HG02840 (cell line): ENCODE measurements at regions not wholly inside any gene's neighbourhood (a gene's known extent, or its start where the extent isn't known, plus 50 kb on each side); places are given as distances from the start of the nearest gene placed in this dataset.

Experiments
- ATAC-seq: cut with Tn5 transposase; IDR thresholded peaks from one replicate; pipeline ENCODE4 v1.9.1; 2021; ENCODE audit warnings: mild to moderate bottlenecking, moderate library complexity, moderate number of reproducible peaks; ENCODE audit not compliant: unreplicated experiment, low FRiP score

DNA sequence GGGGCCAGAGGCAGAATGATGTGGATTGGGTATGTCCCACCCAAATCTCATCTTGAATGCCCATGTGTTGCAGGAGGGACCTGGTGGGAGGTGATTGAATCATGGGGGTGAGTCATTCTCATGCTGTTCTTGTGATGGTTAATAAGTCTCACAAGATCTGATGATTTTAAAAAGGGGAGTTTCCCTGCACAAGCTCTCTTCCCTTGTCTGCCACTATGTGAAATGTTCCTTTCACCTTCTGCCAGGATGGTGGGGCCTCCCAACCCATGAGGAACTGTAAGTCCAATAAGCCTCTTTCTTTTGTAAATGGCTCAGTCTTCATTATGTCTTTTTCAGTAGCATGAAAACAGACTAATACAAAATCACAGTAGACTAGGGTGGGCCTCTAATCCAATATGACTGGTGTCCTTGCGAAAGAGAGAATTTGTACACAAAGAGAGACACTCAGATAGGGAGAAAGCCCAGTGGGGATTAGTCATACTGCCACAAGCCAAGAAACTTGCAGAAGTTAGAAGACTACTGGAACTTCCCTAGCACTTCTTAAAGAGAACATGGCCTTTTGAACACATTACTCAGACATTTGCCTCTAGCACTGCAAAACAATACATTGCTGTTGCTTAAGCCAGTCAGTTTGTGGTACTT is 68.4 kb downstream of the ANXA1 start:
- peak; percentile 89 for ATAC-seq

DNA sequence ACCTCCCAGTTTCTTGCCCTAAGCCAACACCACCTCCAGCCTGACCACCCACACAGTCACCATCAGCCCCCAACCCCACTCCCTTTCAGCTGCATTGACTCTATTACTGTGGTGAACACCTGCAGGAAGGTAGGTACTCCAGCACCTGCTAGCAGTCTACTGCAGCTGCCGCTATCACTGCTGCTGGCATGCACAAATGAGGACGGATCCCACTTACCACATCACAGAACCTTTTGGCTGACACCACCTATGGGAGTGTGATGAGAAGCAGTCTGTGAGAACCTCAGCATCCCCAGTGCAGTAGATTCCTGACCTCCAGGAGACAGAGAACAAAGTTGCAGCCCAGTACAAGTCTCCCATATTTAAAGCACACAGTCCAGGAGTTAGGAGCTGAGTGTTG is 71.9 kb downstream of the ANXA1 start:
- ATAC-seq: no peak

DNA sequence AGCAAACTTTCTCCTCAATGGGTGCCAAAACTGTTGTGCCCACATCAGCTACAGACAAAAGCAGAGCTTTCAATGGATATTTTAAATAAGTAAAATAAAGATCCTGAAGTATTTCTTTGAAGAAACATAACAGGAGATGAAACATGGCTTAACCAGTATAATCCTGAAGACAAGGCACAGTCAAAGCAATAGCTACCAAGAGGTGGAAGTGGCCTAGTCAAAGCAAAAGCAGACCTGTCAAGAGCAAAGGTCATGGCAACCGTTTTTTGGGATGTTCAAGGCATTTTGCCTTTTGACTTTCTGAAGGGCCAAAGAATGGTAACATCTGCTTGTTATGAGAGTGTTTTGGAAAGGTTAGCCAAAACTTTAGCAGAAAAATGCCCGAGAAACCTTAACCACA is 77.9 kb downstream of the ANXA1 start:
- no peak for ATAC-seq

DNA sequence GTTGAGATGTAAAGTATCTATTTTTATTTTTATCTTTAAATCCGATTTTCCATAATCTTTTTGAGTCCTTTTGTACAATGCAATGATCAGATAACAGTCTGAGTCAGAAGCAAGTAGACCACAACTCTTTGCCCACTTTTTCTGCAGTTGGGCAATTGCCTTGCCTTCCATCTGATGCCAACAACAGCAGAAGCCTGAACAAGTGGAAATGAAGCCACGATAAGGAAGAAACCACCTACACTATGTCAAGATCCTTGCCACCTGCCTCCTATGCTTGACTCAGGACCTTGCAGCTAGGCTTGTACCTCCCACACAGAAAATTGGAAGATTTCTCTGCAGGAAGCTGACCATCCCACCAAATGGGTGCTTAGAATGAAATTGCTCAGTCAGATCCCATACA is 78.6 kb downstream of the ANXA1 start:
- no peak for ATAC-seq

DNA sequence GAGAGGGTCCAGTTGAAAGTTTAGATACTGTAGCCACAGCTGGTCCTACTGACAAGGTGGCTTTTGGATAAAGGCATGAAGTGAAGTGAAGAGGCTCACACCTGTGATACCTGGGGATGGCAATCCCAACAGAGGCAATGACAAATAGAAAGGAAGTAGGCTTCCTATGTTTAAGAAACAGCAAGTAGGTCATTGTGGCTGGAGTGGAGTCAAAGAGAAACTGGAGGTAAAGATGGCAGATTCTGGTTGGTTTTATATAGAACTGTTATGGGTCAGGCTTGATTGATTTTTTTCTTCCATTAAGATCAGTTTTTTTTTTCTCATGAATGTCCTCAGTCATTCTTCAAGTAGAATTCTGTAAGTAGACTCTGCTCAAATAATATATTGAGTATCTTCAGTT is 79.5 kb downstream of the ANXA1 start:
- no peak for ATAC-seq

DNA sequence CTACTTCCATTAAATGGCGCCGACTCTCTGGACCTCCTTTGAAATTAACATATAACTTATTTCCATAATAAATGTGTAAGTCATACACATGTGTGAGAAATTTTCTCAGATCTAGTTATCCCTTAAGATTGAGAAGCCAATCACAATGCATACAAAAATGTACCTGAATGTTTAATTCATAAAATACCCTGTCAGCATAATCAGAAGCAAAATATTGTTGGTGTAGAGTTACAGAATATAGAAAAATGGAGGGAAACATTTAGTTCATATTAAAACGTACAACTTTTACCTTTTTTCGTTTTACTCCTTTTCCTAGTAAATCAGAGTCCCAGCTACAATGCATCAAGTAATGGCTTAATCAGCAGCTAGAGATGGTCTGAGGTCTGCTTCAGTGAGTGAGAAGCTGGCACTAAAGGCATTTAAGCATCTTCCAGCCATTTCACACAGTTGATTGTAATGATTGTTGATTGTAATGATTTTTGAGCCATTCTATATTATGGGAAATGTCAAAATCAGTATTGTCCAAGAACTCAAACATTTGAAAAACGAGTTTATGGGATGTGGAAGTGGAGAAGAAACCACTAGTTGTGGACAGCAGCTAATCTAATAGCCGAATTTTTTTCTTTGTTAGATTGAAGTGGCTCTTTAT is 81.8 kb downstream of the ANXA1 start:
- ATAC-seq: no peak

DNA sequence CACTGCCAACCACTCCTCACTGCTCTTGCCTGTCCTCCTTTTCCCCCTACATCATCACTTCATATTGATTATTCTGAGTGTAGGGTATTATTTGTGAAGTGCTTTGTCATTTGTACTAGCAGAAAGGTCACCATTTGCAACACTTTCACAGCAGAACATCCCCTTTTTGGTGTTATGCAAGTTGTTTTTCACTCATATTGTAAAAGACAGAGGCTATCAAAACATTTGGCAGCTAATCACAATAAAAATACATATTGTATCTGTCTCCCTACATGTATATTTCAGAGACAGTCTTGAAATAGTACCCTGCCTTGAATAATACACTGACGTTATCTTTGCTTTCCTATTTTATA is 82.3 kb downstream of the ANXA1 start:
- no peak for ATAC-seq

DNA sequence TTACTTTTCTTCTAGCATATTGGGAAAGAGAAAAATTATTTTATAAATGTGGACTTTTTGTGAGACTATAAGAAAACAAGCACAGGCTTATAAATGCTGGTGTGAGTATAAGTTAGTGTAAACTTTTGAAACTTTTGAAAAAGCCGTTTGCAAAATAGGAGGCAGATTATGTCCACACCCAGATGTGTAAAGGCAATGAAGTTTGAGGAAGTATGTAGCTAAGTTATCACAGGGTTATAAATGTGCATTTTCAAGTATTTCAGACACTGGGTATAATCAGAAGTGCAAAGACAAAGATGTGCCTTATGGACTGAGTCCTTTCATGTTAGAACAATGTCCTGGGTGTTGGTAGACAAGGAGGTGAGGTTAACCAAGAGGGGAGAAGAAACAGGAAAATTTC is 85.5 kb downstream of the ANXA1 start:
- ATAC-seq: no peak

DNA sequence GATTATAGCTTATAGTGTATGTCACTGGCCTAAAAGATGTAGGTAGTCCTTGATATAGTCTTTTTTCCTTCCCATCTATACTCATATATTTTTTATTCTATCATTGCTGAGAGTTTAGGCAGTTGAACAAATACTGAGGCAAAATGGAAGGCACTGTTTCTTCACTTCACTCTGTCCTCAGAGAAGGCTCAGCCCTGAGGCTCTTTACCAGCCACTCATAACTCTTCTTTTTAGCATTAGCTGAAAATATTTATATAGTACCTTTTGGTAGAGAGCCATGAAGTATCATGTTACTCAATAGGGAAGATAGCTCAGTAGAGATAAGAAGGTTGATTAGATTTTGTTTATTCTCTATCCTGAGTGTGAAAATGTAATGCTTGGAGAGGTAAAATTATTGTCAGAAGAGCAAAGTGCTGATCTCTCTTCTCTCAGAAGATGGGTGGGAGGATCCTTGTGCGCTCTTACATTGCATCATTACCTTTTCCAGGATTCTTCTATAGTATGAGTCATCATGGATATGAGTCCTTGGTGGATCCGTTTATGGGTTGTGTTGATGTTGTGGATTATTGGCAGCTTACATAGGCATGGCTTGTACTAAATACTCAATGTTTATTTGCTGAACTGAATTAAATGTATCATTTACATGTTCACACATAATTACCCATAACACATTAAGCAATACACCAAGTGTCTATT is 88.1 kb downstream of the ANXA1 start:
- no peak for ATAC-seq

DNA sequence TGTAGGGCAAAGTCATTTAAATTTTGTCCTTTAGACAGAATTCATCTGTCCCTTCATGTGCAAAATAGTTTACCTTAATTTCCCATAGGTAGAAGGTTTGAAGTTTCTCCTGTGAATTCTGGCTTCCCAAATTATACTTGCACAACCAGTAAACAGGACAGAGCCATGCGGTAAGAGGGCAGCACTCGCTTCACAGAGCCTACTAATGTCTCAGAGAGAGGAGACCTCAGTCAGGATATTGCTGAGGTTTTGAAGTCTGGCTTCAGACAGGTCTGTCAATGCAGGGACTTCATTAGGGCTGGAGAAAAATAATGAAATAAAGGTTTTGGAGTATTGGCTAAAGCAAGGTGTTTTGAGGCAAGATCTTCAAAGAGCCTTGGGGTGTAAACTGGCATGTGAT is 91.4 kb downstream of the ANXA1 start:
- ATAC-seq: no peak

DNA sequence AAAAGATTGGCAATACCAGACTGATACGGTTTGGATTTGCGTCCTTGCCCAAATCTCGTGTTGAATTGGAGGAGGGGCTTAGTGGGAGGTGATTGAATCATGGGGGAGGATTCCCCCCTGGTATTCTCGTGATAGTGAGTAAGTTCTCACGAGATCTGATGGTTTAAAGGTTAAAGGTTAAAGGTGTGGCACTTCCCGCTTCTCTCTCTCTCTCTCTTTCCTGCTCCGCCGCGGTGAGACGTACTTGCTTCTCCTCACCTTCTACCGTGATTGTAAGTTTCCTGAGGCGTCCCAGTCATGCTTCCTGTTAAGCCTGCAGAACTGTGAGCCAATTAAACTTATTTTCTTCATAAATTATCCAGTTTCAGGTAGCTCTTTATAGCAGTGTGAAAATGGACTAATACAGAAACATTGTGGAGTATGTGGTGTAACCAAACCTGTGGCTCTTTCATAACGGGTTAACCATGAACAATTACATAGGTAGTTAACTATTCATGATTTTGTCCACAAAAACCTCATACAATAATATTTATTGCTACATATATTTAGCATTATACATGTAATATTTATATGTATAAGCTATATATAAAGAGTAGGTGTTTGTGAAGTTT is 107.5 kb downstream of the ANXA1 start:
- no peak for ATAC-seq

DNA sequence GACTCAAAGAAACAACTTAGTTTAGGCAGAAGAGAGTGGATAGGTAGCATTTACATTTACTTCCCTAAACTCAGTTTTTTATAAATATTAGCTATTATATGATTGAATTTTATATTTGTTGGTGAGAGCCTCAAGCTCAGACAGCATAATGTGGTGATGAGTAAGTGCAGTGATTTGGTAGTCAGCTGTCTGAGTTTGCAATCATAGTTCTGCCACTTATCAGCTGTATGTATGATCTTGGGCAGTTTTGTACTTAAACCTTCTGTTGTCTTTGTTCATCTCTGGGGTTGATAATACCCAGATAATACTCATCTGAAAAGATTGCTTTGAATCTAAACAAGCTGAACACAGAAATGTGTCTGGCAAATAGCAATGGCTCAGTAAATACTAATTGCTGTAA is 108.8 kb downstream of the ANXA1 start:
- ATAC-seq: no peak

DNA sequence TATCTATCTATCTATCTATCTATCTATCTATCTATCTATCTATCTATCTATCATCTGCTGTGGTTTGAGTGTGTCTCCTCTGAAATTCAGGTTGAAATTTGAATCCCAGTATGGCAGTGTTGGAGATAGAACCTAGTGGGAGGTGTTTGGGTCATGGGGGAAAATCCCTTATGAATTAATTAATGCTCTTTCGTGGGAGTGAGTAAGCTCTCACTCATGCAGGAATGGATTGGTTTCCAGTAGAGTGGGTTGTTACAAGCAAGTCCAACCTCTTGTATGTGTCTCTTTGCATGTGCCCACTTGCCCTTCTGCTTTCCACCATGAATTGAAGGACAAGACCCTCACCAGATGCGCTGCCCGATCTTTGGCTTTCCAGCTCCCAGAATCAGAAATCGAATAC is 113.0 kb downstream of the ANXA1 start:
- ATAC-seq: no peak

DNA sequence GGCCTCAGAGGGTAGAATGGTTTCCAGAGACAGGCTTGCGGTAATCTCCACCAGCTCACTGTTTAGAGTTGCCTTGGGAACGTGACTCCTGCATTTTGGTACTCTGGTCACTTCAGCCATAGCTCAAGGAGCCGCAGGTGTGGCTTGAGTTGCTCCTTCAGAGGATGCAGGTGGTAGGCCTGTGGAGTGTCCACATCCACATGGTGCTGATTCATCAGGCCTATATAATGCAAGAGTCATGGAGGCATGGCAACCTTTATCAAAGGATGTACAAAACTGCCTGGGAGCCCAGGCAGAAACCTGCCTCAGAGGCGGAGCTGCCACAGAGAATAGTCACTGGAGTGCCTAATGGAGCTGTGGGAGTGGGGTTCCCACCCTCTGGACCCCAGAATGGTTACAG is 114.2 kb downstream of the ANXA1 start:
- no peak for ATAC-seq

DNA sequence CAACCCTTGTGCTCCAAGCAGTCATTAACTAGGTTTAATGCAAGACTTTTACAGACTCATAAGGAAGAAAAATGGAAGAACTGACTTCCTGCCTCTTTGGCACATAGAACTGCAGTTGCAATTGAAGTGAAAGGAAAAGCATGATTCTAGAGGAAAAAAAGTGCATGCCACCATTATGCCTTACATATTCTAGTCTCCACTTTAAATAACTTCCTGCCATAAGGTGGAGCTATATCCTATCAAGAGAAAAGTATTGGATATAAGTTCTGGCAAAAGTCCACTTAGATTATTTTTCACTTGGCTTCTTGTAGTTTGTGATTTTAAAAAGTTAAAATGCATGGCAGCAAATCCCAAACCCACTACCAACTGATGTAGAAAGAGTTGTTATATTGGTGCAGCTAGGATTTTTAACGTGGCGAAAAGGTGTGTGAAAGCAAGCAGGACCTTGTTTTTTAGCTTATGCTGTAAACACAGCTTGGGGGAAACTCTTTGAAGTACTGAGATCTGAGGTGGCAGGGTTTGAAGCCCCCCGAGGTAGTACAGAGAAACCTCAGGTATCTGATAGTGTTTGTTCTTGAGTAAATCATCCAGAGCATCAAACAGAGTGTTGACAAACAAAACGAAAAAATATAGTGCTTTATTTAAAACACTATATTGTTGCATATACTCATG is 117.9 kb downstream of the ANXA1 start:
- no peak for ATAC-seq

DNA sequence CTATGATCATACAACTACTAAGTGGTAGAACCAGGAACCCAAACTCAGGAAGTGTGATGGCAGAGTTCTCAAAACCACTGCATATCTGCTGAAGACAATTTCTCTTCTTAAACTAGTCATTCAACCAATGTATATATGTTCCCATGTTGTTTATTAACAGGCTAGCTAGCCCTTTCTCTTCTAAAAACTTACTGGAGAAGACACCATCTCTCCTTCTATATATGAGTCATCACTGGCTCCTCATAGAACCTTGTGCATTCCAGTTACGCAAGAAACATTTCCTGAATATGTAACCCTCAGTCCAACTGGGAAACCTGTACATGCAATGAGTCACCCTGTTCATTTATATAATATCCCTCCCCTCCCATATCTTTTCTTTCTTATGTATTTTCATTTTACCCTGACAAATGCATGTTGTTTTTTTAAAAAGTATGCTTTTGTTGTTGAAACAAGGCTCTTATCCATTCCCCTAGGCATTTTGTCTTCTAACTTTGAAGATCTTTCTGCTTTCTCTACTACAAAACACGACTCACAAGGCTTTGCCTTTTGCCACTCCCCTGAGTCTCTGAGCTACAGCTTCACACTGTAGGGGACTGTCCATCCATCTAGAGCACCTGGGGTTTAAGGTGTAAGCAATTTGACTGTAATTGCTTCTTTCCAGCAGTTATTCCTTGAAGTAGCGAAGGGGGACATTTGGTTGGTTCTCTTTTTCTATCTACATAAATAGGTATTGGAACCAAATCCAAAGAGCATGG is 119.5 kb downstream of the ANXA1 start:
- no peak for ATAC-seq

DNA sequence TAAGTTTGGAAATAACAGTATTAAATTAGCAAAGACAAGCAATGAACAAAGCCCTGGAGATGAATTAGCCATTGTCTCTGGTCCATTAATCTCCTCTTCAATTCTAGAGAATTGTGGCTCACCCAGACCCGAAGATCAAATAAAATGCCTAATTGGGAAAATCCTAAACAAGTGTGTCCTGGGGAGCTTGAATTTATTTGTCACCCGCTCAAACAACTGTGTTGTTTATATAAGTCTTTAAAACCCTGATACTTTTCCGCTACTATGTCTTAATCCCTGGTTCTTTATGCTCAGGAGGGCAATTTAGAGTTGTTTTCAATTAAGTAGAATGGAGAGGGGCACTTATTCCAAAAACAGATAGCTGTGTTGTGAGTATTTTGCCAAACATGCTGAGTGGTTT is 128.4 kb downstream of the ANXA1 start:
- ATAC-seq: no peak

DNA sequence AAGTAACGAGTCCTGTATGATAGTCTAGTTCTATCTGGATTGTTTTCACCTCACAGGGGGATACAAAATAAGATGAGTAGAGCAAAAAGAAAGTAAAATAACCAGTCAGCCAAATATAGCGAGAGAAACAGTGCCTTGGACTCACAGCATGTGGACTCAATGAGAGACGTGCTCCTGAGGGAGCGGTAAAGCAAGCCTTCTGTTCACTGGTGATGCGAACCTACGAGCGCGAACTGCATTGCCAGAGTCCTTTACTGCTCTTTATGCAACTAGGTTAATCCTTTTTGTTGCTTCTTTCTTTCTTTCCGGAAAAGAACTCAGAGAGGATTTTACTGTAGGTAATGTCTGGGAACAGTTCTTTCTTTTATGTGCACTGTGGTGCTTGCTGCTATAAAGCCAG is 132.7 kb downstream of the ANXA1 start:
- no peak for ATAC-seq

DNA sequence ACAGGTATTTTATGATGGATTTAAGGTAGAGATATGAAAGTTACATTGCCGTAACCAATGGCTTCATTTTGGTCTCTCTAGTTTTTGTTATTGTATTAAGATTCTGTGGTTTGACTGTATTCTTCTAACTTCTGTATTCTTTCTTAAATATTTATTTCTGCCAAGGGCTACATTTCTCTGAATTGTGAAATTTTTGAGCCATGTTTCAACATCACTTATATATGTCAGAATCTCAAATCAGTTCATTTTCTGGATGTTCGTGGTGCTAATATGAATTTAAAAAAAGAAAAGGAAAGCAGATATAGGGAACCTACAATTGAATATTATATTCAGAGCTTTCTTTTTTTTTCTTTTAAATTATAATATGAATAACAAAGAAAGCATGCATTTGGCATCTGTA is 142.7 kb downstream of the ANXA1 start:
- no peak for ATAC-seq

DNA sequence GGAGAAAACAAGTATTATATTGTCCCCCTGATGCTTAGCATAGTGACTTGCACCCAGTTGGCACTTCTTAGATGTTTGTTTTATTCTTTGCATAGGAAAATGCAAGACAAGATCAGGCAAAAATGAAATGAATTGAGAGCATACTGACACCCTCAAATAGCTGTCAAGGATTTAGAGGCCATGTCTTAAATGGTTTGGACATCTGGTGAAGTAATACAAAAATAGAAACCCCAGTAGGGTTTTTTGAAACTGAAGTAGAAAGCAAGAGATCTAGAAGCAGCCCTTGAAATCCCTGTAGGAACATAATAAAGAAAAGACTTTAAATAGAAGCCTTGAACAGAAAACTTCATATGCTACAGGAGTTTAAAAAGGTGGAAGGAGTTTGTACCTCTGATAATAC is 174.3 kb downstream of the ANXA1 start:
- ATAC-seq: no peak

DNA sequence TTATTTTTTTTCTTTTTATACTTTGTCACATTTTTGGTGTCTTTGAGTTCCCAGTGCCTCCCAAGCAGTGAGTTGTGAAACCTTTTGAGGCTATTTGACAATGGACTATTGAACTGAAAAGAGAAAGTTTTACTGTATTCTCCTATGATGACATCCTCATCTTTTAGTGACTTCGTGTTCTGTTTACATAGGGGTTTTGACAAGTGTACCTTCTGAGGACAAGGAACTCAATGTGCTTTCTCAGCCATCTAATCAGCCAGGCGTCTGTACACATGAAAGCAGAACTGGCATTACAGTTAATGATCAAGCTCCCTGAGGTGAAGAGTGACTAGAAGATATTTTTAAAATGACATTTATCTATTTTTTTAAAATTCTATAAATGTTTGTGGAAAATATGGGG is 175.5 kb downstream of the ANXA1 start:
- ATAC-seq: no peak
